ENCODE measurements at regions not wholly inside any gene's neighbourhood (a gene's known extent, or its start where the extent isn't known, plus 50 kb on each side); places are given as distances from the start of the nearest gene placed in this dataset.

DNA sequence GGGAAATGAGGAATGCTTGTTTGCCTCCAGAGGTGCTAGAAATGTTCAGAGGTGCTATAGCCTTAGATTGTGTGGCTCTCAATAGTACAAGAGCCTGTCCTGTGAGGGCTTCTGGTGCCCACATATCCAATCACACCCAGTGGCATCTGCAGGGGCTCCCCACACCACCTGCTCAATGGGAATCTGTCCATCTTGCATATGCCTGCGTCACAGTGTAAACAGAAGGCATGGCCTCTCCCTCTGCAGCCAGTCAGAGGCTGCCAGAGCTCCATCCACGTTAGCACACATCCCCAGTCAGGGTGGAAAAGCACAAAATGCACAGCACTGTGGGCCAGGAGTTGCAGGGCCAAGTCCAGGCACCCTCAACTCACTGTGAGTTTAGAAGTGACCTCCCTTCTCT lies 113.6 kb upstream of the GRIK3 start:
- no peaks in the 10 kb centered on the region for H3K36me3 ChIP-seq (ENCODE audit: control insufficient read depth, insufficient read depth, low read length)
- no peaks in the 10 kb centered on the region for H3K27me3 ChIP-seq (ENCODE audit: control insufficient read depth, insufficient read depth, low read length)
- TF ChIP-seq, protein P1, sequence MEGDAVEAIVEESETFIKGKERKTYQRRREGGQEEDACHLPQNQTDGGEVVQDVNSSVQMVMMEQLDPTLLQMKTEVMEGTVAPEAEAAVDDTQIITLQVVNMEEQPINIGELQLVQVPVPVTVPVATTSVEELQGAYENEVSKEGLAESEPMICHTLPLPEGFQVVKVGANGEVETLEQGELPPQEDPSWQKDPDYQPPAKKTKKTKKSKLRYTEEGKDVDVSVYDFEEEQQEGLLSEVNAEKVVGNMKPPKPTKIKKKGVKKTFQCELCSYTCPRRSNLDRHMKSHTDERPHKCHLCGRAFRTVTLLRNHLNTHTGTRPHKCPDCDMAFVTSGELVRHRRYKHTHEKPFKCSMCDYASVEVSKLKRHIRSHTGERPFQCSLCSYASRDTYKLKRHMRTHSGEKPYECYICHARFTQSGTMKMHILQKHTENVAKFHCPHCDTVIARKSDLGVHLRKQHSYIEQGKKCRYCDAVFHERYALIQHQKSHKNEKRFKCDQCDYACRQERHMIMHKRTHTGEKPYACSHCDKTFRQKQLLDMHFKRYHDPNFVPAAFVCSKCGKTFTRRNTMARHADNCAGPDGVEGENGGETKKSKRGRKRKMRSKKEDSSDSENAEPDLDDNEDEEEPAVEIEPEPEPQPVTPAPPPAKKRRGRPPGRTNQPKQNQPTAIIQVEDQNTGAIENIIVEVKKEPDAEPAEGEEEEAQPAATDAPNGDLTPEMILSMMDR (IDR thresholded peaks at IDR 0.05; ENCODE audit: insufficient read depth, low read length, severe bottlenecking) = no peak
- DNase-seq (ENCODE audit: low read depth) = no peak
- no peak for FAIRE-seq
- H3K4me3 ChIP-seq (ENCODE audit: low read depth, low read length) = no peak overlapping the region

DNA sequence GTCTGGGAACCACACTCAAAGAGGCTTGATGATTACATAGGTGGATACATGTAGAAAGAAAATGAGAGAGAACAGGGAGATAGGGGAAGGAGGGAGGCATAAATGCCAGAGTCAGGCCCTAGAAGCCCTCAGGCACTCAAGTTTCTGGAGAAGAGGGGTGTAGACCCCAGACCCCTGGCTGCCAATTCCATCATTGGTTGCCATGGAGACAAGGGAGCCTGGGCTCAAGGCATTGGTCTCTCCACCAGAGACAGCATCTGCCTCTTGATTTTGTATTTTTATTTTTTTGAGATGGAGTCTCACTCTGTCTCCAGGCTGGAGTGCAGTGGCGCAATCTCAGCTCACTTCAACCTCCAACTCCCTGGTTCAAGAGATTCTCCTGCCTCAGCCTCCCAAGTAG lies 114.3 kb upstream of the GRIK3 start:
- Histone ChIP-seq H3K27me3 (ENCODE audit: control insufficient read depth, insufficient read depth, low read length) (no peaks in the 10 kb centered on the region), H3K4me3 (ENCODE audit: low read depth, low read length) (no peak overlapping the region), H3K36me3 (ENCODE audit: control insufficient read depth, insufficient read depth, low read length) (no peaks in the 10 kb centered on the region)
- TF ChIP-seq, protein P1 (IDR thresholded peaks at IDR 0.05; ENCODE audit: insufficient read depth, low read length, severe bottlenecking) = no peak
- DNase-seq (ENCODE audit: low read depth) = no peak
- FAIRE-seq = no peak

DNA sequence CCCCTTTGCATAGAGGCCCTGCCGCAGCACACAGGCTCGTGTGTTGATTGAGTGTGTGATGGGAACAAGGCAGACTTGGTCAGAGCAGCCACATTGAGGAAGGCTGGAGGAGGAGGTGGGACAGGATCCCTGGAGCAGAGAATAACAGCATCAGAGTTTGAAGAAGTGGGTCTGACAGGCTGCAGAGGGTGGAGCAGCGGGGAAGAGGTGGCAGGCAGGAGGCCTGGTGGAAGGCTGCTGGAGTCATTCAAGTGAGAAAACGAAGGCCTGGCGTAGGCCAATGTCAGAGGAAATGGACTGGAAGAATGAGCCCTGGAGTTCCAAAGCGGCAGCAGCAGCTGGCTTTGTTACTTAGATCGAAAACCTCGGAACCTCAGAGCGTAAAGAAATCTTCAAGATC lies 115.0 kb upstream of the GRIK3 start:
- Histone ChIP-seq H3K4me3 (ENCODE audit: low read depth, low read length) (no peak overlapping the region), H3K36me3 (ENCODE audit: control insufficient read depth, insufficient read depth, low read length) (no peaks in the 10 kb centered on the region), H3K27me3 (ENCODE audit: control insufficient read depth, insufficient read depth, low read length) (no peaks in the 10 kb centered on the region)
- no peak for DNase-seq (ENCODE audit: low read depth)
- FAIRE-seq = no peak
- TF ChIP-seq, protein P1 (IDR thresholded peaks at IDR 0.05; ENCODE audit: insufficient read depth, low read length, severe bottlenecking) = no peak

DNA sequence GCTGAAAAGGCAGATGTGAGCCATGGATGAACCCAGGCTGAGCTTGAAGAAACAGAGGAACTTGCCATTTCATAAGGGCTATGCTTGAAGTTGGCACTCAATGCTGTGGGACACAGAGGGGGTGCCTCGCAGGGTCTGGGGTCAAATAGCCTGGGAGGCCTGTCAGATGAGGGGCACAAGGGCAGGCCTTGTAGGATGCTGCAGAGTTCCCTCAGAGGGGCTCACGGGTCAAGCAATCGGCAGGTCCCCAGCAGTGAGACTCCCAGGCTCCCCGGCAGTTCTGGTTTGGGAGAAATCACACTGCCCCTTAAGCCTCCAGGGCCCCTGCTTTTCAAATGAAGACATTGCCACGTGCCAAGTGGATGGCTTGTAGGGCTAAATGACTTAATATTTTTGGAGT lies 116.7 kb upstream of the GRIK3 start:
- no peaks in the 10 kb centered on the region for H3K27me3 ChIP-seq (ENCODE audit: control insufficient read depth, insufficient read depth, low read length)
- H3K36me3 ChIP-seq (ENCODE audit: control insufficient read depth, insufficient read depth, low read length) = no peaks in the 10 kb centered on the region
- DNase-seq (ENCODE audit: low read depth) (no peak), FAIRE-seq (no peak)
- no peak overlapping the region for H3K4me3 ChIP-seq (ENCODE audit: low read depth, low read length)
- TF ChIP-seq, protein P1 (IDR thresholded peaks at IDR 0.05; ENCODE audit: insufficient read depth, low read length, severe bottlenecking) = no peak

DNA sequence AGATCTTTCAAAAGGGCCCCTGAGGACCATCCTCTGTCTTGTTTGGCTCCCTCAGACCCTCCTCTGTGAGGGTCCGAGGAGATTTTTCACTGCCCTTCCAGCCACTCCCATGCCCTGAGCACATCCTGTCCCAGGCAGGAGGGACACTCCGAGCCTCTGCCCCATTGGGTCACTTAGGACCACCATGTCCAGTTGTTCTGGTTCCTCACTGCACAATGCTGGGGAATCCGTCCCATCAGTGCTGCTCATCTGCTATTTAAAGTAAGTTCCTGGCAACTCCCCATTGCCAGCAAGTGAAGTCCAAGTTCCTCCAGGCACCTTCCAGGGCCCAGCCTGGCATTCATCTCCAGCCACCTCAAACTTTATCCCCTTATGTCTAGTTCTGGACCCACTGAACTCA lies 117.5 kb upstream of the GRIK3 start:
- Histone ChIP-seq H3K36me3 (ENCODE audit: control insufficient read depth, insufficient read depth, low read length) (no peaks in the 10 kb centered on the region), H3K4me3 (ENCODE audit: low read depth, low read length) (no peak overlapping the region), H3K27me3 (ENCODE audit: control insufficient read depth, insufficient read depth, low read length) (no peaks in the 10 kb centered on the region)
- FAIRE-seq (no peak), DNase-seq (ENCODE audit: low read depth) (no peak)
- TF ChIP-seq, protein P1 (IDR thresholded peaks at IDR 0.05; ENCODE audit: insufficient read depth, low read length, severe bottlenecking) = no peak

DNA sequence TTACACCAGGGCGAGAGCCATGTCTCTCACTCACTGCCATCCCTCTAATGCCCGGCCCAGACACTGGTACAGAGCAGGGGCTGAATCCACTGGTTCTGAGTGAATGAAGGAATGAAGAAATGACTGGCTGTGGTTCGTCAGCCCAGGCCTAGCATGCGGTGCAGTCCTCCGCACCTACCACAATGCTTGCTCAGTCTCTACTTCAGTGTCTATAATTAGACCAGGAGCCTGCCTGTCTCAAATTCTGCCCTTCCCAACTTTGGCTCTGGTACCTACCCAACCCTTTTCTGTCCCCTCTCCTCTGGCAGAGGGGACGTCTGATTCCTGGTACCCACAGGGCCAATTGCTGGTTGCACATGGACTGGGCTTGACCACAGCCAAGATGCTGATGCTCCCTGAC lies 118.2 kb upstream of the GRIK3 start:
- no peaks in the 10 kb centered on the region for H3K27me3 ChIP-seq (ENCODE audit: control insufficient read depth, insufficient read depth, low read length)
- TF ChIP-seq, protein P1 (IDR thresholded peaks at IDR 0.05; ENCODE audit: insufficient read depth, low read length, severe bottlenecking) = no peak
- no peak for FAIRE-seq
- H3K4me3 ChIP-seq (ENCODE audit: low read depth, low read length) = no peak overlapping the region
- DNase-seq (ENCODE audit: low read depth) = no peak
- no peaks in the 10 kb centered on the region for H3K36me3 ChIP-seq (ENCODE audit: control insufficient read depth, insufficient read depth, low read length)
